NK-92 (cell line): ENCODE measurements at regions not wholly inside any gene's neighbourhood (a gene's known extent, or its start where the extent isn't known, plus 50 kb on each side); places are given as distances from the start of the nearest gene placed in this dataset.
"Not testable (repeated sequence)": the region's sequence is repeated elsewhere in the genome, so short reads cannot be mapped to it uniquely, and the experiment has no call there.

ENCODE experiments used
- DNase-seq: peaks from one replicate; lab custom pipeline; 2025; ENCODE audit not compliant: unreplicated experiment; lab: John Stamatoyannopoulos, UW

DNA sequence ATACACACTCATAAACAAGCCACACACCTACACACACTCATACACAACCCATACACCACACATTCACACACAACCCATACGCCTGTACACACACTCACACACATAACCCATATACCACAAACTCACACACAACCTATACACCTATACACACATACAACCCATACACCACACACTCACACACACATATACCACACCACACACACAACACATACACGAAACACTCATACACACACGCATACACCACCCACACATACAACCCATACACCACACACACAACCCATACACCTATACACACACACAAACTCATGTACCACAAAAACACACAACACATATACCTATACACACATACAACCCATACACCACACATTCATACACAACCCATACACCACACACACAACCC, 164.3 kb downstream of the TMEM121 start:
- DNase-seq: no peak

- DNase-seq: not testable (repeated sequence)
Measured at GRCh38 chr14:105691321-105692109, 165.1 kb downstream of the TMEM121 start.

DNA sequence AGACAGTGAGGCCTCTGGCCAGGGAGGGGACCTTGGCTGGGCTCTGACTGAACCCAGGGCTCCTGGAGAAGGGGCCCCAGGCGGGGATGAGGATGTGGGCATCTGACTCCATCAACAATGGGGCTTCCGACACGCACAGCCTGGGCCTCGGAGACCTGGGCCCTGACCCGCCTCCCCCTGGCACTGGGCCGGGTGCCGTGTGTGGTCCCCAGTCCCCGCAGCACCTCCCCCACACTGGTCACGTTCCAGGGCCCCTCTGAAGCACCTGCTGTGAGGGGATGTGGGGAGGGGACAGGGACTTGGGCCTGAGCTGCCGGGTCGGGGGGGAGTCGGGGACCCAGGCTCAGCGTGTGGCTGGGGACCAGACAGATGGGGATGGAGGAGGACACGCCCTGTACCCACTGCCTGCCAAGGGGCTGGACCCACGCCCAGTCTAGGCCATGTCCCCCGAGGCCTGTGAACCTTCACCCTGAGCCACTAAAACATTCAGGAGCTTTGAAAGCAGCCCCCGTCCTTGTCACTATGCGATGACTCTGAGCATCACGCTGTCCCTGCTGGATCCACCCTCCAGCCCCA, 165.8 kb downstream of the TMEM121 start:
- DNase-seq: not testable (repeated sequence)

DNA sequence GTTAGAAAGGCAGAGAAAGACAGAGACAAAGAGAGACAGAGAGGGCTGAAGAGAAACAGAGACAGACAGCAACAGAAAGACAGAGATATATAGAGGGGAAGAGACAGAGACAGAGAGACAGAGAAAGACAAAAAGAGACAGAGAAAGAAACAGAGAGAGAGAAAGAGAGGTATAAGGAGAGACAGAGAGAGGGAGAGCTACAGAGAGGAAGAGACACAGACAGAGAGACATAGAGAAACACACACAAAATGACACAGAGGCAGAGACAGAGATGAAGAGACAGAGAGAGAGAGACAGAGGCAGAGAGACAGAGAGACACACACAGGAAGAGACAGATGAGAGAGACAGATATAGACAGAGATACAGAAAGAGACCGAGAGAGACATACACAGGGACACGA, 168.6 kb downstream of the TMEM121 start:
- no peak for DNase-seq

DNA sequence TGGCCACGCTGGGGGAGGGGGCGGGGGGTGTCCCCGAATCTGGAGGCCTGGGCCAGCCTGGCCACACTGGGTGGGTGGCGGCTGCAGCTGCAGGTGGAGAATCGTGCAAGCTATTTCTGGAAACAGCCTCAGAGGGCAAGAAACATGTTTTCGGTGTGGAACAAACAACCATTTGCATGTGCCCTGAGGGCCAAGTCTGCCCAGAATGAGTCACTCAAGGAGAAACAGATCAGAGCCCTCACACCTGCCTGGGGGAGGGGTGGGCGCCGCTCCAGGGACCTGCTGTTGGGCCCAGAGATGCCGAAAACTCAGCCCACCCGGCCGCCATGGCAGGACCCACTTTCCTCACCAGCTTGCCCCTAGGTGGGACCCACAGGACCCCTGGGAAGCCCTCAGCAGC, 170.0 kb downstream of the TMEM121 start:
- not testable (repeated sequence) for DNase-seq

DNA sequence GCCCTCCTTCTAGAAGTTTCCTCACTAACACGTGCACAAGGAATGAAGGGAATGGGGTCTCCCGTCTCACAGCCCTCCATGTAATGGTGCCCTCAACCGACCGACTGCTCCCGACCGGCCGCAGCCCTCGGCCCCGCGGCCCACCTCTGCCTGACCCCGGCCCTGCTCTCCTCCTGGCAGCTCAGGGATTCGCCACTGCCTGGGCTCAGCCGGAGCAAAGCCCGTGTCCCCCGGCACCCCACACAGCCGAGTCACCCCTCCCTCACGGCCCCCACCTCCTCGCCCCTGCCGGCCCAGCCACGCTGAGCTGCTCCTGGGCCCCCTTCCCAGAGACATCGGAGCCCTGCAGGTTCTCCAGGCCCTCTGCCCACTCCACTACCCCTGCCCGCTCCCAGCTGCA, 171.0 kb downstream of the TMEM121 start:
- not testable (repeated sequence) for DNase-seq

DNA sequence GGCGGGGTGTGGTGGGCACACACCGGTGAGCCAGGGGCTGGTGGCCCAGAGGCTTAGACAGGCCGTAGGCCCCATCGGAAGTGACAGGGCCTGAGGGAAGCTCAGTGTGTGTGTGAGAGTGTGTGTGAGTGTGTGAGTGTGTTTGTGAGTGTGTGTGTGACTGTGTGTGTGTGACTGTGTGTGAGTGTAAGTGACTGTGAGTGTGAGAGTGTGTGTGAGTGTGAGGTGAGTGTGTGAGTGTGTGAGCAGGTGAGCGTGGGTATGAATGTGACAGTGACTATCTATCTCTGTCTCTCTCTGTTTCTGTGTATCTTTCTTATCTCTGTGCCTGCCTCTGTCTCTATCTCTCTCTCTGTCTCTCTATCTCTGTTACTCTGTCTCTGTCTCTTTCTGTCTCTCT, 171.6 kb downstream of the TMEM121 start:
- not testable (repeated sequence) for DNase-seq

GRCh38 chr14:105698940-105699556, 172.7 kb downstream of the TMEM121 start:
- DNase-seq: not testable (repeated sequence)

GRCh38 chr14:105699706-105700105, 173.3 kb downstream of the TMEM121 start:
- not testable (repeated sequence) for DNase-seq

- not testable (repeated sequence) for DNase-seq
Measured at GRCh38 chr14:105700146-105700545, 173.8 kb downstream of the TMEM121 start.

GRCh38 chr14:105700622-105701288, 174.4 kb downstream of the TMEM121 start:
- no peak for DNase-seq

DNA sequence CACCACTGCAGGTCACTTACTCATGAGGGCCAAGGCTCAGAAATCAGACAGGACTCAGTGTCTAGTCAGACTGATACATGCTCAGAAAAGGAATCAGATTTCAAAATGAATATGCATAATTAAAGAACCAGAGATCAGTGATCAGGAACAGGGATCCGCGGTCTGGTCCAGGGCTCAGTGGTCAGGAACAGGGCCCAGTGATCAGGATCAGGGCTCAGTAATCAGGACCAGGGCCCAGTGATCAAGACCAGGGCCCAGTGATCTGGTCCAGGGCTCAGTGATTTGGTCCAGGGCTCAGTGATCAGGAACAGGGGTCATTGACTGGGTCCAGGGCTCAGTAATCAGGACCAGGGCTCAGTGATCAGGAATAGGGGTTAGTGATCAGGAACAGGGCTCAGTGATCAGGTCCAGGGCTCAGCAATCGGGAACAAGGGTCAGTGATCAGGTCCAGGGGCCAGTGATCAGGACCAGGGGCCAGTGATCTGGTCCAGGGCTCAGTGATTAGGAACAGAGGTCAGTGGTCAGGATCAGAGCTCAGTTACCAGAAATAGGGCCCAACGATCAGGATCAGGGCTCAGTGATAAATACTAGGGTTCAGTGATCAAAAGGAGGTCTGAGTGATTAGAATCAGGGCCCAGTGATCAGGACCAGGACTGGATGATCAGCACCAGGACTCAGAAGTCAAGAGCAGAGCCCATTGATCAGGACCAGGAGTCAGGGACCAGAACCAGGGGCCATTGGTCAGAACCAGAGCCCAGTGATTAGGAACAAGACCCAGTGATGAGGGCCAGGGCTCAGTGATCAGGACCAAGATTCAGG, 175.3 kb downstream of the TMEM121 start:
- DNase-seq: no peak

GRCh38 chr14:105702275-105702817, 176.0 kb downstream of the TMEM121 start:
- DNase-seq: no peak

- DNase-seq: not testable (repeated sequence)
Measured at GRCh38 chr14:105703044-105703665, 176.8 kb downstream of the TMEM121 start.

DNA sequence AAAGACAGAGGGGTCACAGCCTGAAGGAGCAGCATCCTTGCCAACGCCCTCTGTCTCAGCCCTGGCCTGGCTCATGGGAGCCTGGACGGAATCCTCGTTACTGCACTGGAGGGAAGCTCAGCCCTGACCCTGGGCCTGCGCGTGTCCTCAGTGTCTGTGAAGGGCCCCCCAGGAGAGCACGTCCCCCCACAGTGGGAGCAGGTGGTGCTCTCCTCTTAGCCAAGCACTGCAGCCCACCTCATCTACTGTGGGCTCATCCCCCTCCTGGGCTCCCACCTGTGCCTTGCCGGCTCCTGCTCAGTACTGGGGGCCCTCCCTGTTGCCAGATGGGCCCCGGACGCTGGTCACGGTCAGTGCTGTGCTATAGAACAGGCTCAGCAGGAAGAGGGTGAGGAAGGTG, 177.7 kb downstream of the TMEM121 start:
- DNase-seq: not testable (repeated sequence)

DNA sequence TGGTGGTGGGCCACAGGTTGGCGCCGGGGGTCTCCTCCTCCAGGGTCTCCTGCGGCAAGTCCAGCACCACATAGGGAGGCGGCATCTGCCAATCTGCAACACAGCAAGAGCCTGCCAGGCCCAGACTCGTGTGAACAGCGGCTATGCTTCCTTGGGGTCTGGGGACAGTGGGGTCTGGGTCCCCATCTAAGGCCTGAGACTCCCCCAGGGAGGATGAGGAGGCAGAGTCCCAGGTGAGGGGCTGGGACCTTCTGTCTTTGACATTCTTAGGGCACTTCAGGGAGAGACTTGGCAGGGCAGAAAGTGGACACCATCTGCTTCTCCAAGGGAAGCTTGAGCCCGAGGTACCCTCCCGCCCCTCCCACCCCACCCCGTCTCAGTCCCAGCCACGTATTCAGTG, 178.1 kb downstream of the TMEM121 start:
- not testable (repeated sequence) for DNase-seq

- not testable (repeated sequence) for DNase-seq
Measured at GRCh38 chr14:105705512-105705861, 179.1 kb downstream of the TMEM121 start.

DNA sequence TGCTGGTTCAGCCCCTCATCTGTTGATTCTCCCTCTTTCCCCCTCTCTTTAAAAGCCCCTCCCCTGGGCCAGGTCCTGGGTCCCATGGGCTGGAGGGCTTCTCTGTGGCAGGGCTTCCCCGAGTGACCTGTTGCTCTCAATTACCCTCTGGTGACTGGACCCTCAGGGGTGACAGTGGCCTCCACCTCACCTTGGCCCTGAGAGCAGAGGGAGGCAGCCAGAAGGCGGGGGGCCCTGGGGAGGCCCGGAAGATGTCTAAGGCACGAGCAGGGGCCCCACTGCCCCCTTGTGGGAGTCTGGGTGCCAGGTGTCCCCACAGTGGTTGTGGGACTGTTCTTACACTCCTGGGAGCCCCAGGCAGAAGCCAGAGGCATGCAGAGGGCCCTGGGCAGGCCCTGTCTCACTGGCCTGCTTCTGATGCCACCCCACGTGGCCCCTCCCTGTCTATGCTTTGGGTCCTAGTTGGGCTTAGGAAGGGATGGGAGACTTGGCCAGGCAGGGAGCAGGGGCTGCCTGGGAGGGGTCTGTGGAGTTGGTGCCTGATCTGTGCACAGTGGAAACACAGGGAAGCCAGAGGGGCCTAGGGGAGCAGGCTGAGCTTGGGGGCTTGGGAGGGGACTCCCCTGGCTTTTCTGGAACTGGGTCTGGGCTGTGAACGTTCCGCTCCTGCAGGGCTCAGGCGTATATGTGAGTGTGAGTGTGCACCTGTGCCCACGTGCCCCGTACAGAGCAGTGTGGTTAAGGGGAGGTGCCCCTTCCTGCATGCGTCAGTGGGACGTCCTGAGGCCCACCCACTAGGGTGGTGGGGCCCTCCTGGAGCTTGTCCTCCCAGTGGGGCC, 179.7 kb downstream of the TMEM121 start:
- DNase-seq: not testable (repeated sequence)

GRCh38 chr14:105706701-105707019, 180.3 kb downstream of the TMEM121 start:
- DNase-seq: not testable (repeated sequence)
